Stimulated activated CD8-positive, alpha-beta memory T cell treated with anti-CD3 and anti-CD28 coated beads, Interleukin-12 subunit alpha, Interleukin-12 subunit beta, amount 100 ng/mL, for 24 hours (primary cell): ENCODE measurements at regions not wholly inside any gene's neighbourhood (a gene's known extent, or its start where the extent isn't known, plus 50 kb on each side); places are given as distances from the start of the nearest gene placed in this dataset.
"Not testable (repeated sequence)": the region's sequence is repeated elsewhere in the genome, so short reads cannot be mapped to it uniquely, and the experiment has no call there.

Source experiments
- DNase-seq: peaks from one replicate; pipeline ENCODE4 v3.0.0-alpha.2; 2020; ENCODE audit errors: extremely low read depth

- DNase-seq = no peak
These were observed 177.3 kb downstream of the BANP start for GRCh38 chr16:88128556-88128955.

GRCh38 chr16:88129133-88129532, 177.9 kb downstream of the BANP start:
- not testable (repeated sequence) for DNase-seq

GRCh38 chr16:88130016-88130415, 178.8 kb downstream of the BANP start:
- no peak for DNase-seq

- DNase-seq = no peak
These were observed 179.4 kb downstream of the BANP start for GRCh38 chr16:88130681-88131080.

GRCh38 chr16:88131256-88131655, 180.0 kb downstream of the BANP start:
- DNase-seq = no peak

- DNase-seq = no peak
These were observed 180.7 kb downstream of the BANP start for GRCh38 chr16:88131966-88132365.

- no peak for DNase-seq
These were observed 181.7 kb downstream of the BANP start for GRCh38 chr16:88132836-88133506.

GRCh38 chr16:88133507-88133843, 182.2 kb downstream of the BANP start:
- no peak for DNase-seq

- not testable (repeated sequence) for DNase-seq
These were observed 183.1 kb downstream of the BANP start for GRCh38 chr16:88134172-88134898.

GRCh38 chr16:88134899-88135682, 183.9 kb downstream of the BANP start:
- not testable (repeated sequence) for DNase-seq

- not testable (repeated sequence) for DNase-seq
These were observed 185.0 kb downstream of the BANP start for GRCh38 chr16:88136211-88136713.

GRCh38 chr16:88136939-88137338, 185.7 kb downstream of the BANP start:
- DNase-seq = not testable (repeated sequence)

- DNase-seq = not testable (repeated sequence)
These were observed 187.9 kb downstream of the BANP start for GRCh38 chr16:88139141-88139540.

GRCh38 chr16:88140195-88140594, 189.0 kb downstream of the BANP start:
- not testable (repeated sequence) for DNase-seq

- DNase-seq = no peak
These were observed 190.3 kb downstream of the BANP start for GRCh38 chr16:88141580-88141979.

GRCh38 chr16:88142056-88142935, 191.1 kb downstream of the BANP start:
- not testable (repeated sequence) for DNase-seq

- not testable (repeated sequence) for DNase-seq
These were observed 192.1 kb downstream of the BANP start for GRCh38 chr16:88143122-88144027.

GRCh38 chr16:88144028-88144511, 192.8 kb downstream of the BANP start:
- DNase-seq = no peak

GRCh38 chr16:88145376-88145775, 194.1 kb downstream of the BANP start:
- not testable (repeated sequence) for DNase-seq

GRCh38 chr16:88145824-88146405, 194.7 kb downstream of the BANP start:
- not testable (repeated sequence) for DNase-seq
